ENCODE measurements at regions not wholly inside any gene's neighbourhood (a gene's known extent, or its start where the extent isn't known, plus 50 kb on each side); places are given as distances from the start of the nearest gene placed in this dataset.

DNA sequence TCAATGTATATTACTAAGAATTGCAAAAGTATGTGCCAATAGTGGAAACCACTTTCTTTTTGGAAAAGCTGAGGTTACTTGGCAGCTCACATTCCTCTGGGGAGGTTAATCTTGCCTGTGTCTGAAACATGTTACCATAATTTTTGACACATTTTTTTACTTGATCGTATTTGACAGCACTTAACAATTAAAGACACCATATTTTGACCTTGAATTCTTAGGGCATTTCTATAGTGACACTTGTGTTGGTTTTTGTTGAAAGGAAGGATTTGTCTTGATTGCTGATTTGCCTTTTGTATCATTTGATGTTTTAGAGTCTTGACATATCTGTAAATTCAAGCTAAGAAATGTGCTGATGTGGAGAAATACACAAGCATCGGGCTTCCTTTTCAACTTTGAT lies 2135.5 kb downstream of the PCDH7 start:
- WGBS, 4 donors: 45 to 65% (median 54%) methylated on average over 2 of the region's 2 CpGs
- H3K36me3 ChIP-seq (replicated peaks in 1 of 2): no peaks in the 10 kb centered on the region
- no peaks in the 10 kb centered on the region for H3K9me3 ChIP-seq (replicated peaks in 1 of 3)
- no peak overlapping the region for H3K27ac ChIP-seq
- TF ChIP-seq POLR2A (IDR thresholded peaks at IDR 0.05): no peak
- no peak for TF ChIP-seq CTCF (IDR thresholded peaks at IDR 0.05)
- DNase-seq: no peak
- intact Hi-C loops (cut with DNase I): no loop called here
- no peak overlapping the region for H3K4me3 ChIP-seq
- H3K27me3 ChIP-seq: no peaks in the 10 kb centered on the region
- no peaks in the 10 kb centered on the region for H3K4me1 ChIP-seq (replicated peaks in 1 of 2)

- Histone ChIP-seq H3K9me3 (replicated peaks in 1 of 3) (no peaks in the 10 kb centered on the region), H3K36me3 (replicated peaks in 1 of 2) (no peaks in the 10 kb centered on the region), H3K4me3 (no peak overlapping the region), H3K27me3 (no peaks in the 10 kb centered on the region), H3K27ac (no peak overlapping the region), H3K4me1 (replicated peaks in 1 of 2) (no peaks in the 10 kb centered on the region)
- intact Hi-C loops (cut with DNase I): no loop called here
- DNase-seq: no peak
- WGBS, 4 donors: 62 to 85% (median 72%) methylated on average over 1 of the region's 1 CpG
- TF ChIP-seq POLR2A (IDR thresholded peaks at IDR 0.05) (no peak), CTCF (IDR thresholded peaks at IDR 0.05) (no peak)
Observed at GRCh38 chr4:32858361-32858760, 2138.2 kb downstream of the PCDH7 start.

DNA sequence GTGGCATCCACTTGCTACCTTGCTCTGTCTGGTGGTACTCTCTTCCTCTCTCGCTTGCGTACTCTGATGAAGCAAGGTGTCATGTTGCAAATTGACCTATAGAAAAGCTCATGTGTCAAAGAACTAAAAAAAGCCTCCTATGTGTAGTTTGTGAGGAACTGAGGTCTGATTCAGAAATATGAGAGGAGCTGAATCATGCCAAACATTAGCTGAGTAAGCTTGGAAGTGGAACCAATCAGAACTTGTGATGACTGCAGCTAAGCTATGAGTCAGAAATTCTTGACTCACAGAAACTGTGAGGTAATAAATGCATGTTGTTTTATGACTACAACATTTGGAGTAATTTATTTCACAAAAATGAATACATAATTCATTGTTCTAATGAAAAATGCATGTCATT lies 2138.8 kb downstream of the PCDH7 start:
- Histone ChIP-seq H3K36me3 (replicated peaks in 1 of 2) (no peaks in the 10 kb centered on the region), H3K27me3 (no peaks in the 10 kb centered on the region), H3K4me3 (no peak overlapping the region), H3K27ac (no peak overlapping the region), H3K9me3 (replicated peaks in 1 of 3) (no peaks in the 10 kb centered on the region), H3K4me1 (replicated peaks in 1 of 2) (no peaks in the 10 kb centered on the region)
- intact Hi-C loops (cut with DNase I): no loop called here
- no peak for TF ChIP-seq CTCF (IDR thresholded peaks at IDR 0.05)
- no peak for TF ChIP-seq POLR2A (IDR thresholded peaks at IDR 0.05)
- no peak for DNase-seq
- WGBS, 4 donors: 73 to 93% (median 87%) methylated on average over 2 of the region's 2 CpGs

- Histone ChIP-seq H3K27me3 (no peaks in the 10 kb centered on the region), H3K27ac (no peak overlapping the region), H3K4me1 (replicated peaks in 1 of 2) (no peaks in the 10 kb centered on the region), H3K36me3 (replicated peaks in 1 of 2) (no peaks in the 10 kb centered on the region), H3K9me3 (replicated peaks in 1 of 3) (no peaks in the 10 kb centered on the region), H3K4me3 (no peak overlapping the region)
- 76 to 90% (median 82%) methylated on average over 3 of the region's 3 CpGs for WGBS, 4 donors
- no peak for DNase-seq
- intact Hi-C loops (cut with DNase I): no loop called here
- TF ChIP-seq CTCF (IDR thresholded peaks at IDR 0.05): no peak
- TF ChIP-seq POLR2A (IDR thresholded peaks at IDR 0.05): no peak
Observed at GRCh38 chr4:32864713-32865351, 2144.7 kb downstream of the PCDH7 start.

Data from adrenal gland (tissue), 9 donors.